ENCODE measurements at regions not wholly inside any gene's neighbourhood (a gene's known extent, or its start where the extent isn't known, plus 50 kb on each side); places are given as distances from the start of the nearest gene placed in this dataset.

DNA sequence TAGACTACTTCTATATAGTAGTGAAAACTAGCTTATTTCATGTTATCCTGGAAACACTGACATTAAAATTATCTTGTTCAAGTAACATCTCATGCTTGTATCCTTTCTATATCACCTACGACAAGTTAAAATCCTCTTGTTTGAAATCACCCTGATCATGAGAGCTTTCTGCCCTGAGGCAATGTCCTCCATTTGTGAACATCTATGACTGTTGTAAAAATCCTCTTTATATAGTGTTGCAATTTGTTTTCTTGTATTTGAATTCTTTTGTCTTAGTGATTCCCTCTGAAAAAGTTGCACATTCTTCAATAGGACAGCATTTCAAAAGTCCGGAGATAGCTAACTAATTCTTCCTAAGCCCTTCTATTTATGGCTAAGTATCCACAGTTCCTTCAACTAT, 480.3 kb downstream of the NSUN3 start:
- Mint-ChIP-seq H3K4me1 (no peaks in the 10 kb centered on the region), H3K27ac (no peak overlapping the region), H3K27me3 (no peaks in the 10 kb centered on the region), H3K4me3 (no peak overlapping the region), H3K9me3 (ENCODE audit: insufficient read depth) (peaks cover 2% of the 10 kb centered on the region)
- intact Hi-C loops (cut with micrococcal nuclease): no loop called here
- no peak overlapping the region for H2AFZ ChIP-seq (ENCODE audit: insufficient read depth, low read depth, low read length, poor library complexity, severe bottlenecking)
- H3K36me3 ChIP-seq (replicated peaks in 1 of 2; ENCODE audit: control extremely low read depth in 1 of 2, control insufficient read depth in 1 of 2, extremely low read depth in 1 of 2, insufficient read depth in 2 of 2, low read length in 1 of 2): no peaks in the 10 kb centered on the region
- ATAC-seq (ENCODE audit: low read depth) (no peak), DNase-seq (no peak)
- 83% methylated on average over 1 of the region's 2 CpGs for WGBS (ENCODE audit: insufficient coverage)
- ChIA-PET POLR2A (no interaction called here), CTCF (no interaction called here)
- peaks cover 0 to 1% (median 0%) of the 10 kb centered on the region in 3 donors for H3K9me3 ChIP-seq (ENCODE audit: control extremely low read depth in 1 of 3, control insufficient read depth in 2 of 3, insufficient read depth in 1 of 3, low read length in 2 of 3)
- no peak overlapping the region for H3K9ac ChIP-seq (ENCODE audit: low read length)
- no peak overlapping the region for H3K27ac ChIP-seq (ENCODE audit: low read length in 2 of 2)
- H3K4me1 ChIP-seq (ENCODE audit: control insufficient read depth in 2 of 2, insufficient read depth in 2 of 2, low read length in 2 of 2): no peaks in the 10 kb centered on the region
- no peak overlapping the region for H3K4me2 ChIP-seq (replicated peaks; ENCODE audit: low read depth, low read length, poor library complexity, severe bottlenecking)
- H4K20me1 ChIP-seq (ENCODE audit: control insufficient read depth, insufficient read depth, low read length, poor library complexity, severe bottlenecking): no peaks in the 10 kb centered on the region
- TF ChIP-seq EZH2 (IDR thresholded peaks at IDR 0.05; ENCODE audit: borderline replicate concordance, insufficient read depth, low read depth, low read length, poor library complexity, severe bottlenecking): no peak
- no peak for TF ChIP-seq CTCF (IDR thresholded peaks at IDR 0.05)
- H3K27me3 ChIP-seq (replicated peaks in 1 of 4; ENCODE audit: control extremely low read depth in 1 of 4, control insufficient read depth in 3 of 4, insufficient read depth in 4 of 4, low read length in 3 of 4): no peaks in the 10 kb centered on the region
- H3K4me3 ChIP-seq (ENCODE audit: control extremely low read depth in 1 of 5, extremely low read depth in 1 of 5, insufficient read depth in 1 of 5, low read depth in 2 of 5, low read length in 4 of 5): no peak overlapping the region
- H3K79me2 ChIP-seq (ENCODE audit: control insufficient read depth, insufficient read depth, low read length): no peaks in the 10 kb centered on the region

DNA sequence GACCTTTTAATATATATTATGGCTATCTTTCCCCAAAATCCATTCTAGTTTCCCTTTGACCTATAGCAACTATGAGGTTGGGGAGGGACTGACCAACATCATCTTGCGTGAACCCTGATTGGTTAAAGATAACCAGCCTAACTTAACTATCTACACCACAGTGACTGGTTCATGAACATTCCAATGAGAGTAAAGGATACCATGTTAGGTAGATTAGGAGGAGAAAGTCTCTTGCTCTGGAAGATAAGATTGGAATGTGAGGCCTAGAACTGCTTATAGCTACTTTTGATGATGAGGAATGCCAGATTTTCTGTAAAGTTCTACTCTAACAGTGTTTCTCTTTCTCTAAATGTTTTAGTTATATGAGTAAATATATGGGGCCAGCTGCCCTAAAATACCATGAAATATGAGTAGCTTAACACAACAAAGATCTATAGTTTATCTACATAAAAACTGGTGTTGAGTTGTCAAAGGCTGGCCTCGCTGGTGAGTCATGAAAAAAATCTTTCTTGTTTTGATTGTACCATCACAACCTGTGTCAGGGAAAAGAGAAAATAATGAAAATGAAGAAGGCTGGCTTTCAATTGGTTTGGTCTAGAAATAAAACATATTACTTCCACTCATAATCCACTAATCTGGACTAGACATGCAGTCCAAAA, 481.4 kb downstream of the NSUN3 start:
- no CpG with 5 or more reads among the region's 2 CpGs for WGBS (ENCODE audit: insufficient coverage)
- no peak for DNase-seq
- Mint-ChIP-seq H3K27me3 (no peaks in the 10 kb centered on the region), H3K4me3 (no peak overlapping the region), H3K9me3 (ENCODE audit: insufficient read depth) (peaks cover 2% of the 10 kb centered on the region), H3K27ac (no peak overlapping the region), H3K4me1 (no peaks in the 10 kb centered on the region)
- no peaks in the 10 kb centered on the region for H3K79me2 ChIP-seq (ENCODE audit: control insufficient read depth, insufficient read depth, low read length)
- peaks cover 0 to 7% (median 1%) of the 10 kb centered on the region in 3 donors for H3K9me3 ChIP-seq (ENCODE audit: control extremely low read depth in 1 of 3, control insufficient read depth in 2 of 3, insufficient read depth in 1 of 3, low read length in 2 of 3)
- H3K4me1 ChIP-seq (ENCODE audit: control insufficient read depth in 2 of 2, insufficient read depth in 2 of 2, low read length in 2 of 2): no peaks in the 10 kb centered on the region
- H3K4me3 ChIP-seq (ENCODE audit: control extremely low read depth in 1 of 5, extremely low read depth in 1 of 5, insufficient read depth in 1 of 5, low read depth in 2 of 5, low read length in 4 of 5): no peak overlapping the region
- ChIA-PET CTCF (no interaction called here), POLR2A (no interaction called here)
- H3K9ac ChIP-seq (ENCODE audit: low read length): no peak overlapping the region
- TF ChIP-seq EZH2 (IDR thresholded peaks at IDR 0.05; ENCODE audit: borderline replicate concordance, insufficient read depth, low read depth, low read length, poor library complexity, severe bottlenecking) (no peak), CTCF (IDR thresholded peaks at IDR 0.05) (no peak)
- H3K36me3 ChIP-seq (replicated peaks in 1 of 2; ENCODE audit: control extremely low read depth in 1 of 2, control insufficient read depth in 1 of 2, extremely low read depth in 1 of 2, insufficient read depth in 2 of 2, low read length in 1 of 2): no peaks in the 10 kb centered on the region
- no peak for ATAC-seq (ENCODE audit: low read depth)
- intact Hi-C loops (cut with micrococcal nuclease): no loop called here
- H3K27ac ChIP-seq (ENCODE audit: low read length in 2 of 2): no peak overlapping the region
- no peak overlapping the region for H2AFZ ChIP-seq (ENCODE audit: insufficient read depth, low read depth, low read length, poor library complexity, severe bottlenecking)
- H4K20me1 ChIP-seq (ENCODE audit: control insufficient read depth, insufficient read depth, low read length, poor library complexity, severe bottlenecking): no peaks in the 10 kb centered on the region
- no peaks in the 10 kb centered on the region for H3K27me3 ChIP-seq (replicated peaks in 1 of 4; ENCODE audit: control extremely low read depth in 1 of 4, control insufficient read depth in 3 of 4, insufficient read depth in 4 of 4, low read length in 3 of 4)
- H3K4me2 ChIP-seq (replicated peaks; ENCODE audit: low read depth, low read length, poor library complexity, severe bottlenecking): no peak overlapping the region

Data from B cell (primary cell).